Karpas-422 (cell line): ENCODE measurements at regions not wholly inside any gene's neighbourhood (a gene's known extent, or its start where the extent isn't known, plus 50 kb on each side); places are given as distances from the start of the nearest gene placed in this dataset.

Experiments used
- DNase-seq: peaks from one replicate; pipeline ENCODE4 v3.0.0-alpha.2; 2015
- H2AFZ ChIP-seq: fragments of 200-600 bp; sonication (generic); 2 replicates; pipeline ENCODE4 v1.6.1; 2014; ENCODE audit warnings: antibody characterized with exemption, low read length, mixed read lengths
- H3K27ac ChIP-seq: fragments of 200-600 bp; sonication (generic); 2 replicates; pipeline ENCODE4 v1.5.1; 2014; ENCODE audit warnings: mild to moderate bottlenecking, low read length, moderate library complexity
- H3K27me3 ChIP-seq: fragments of 200-600 bp; sonication (generic); 2 replicates; pipeline ENCODE4 v1.6.1; 2014; ENCODE audit warnings: low read length, mixed read lengths
- H3K36me3 ChIP-seq: fragments of 200-600 bp; sonication (generic); 2 replicates; pipeline ENCODE4 v1.6.1; 2014; ENCODE audit warnings: low read length, mixed read lengths; ENCODE audit not compliant: insufficient read depth
- H3K4me1 ChIP-seq: fragments of 200-600 bp; sonication (generic); 2 replicates; pipeline ENCODE4 v1.6.1; 2014; ENCODE audit warnings: mild to moderate bottlenecking, low read length, mixed read lengths
- H3K4me2 ChIP-seq: fragments of 200-600 bp; sonication (generic); 2 replicates; pipeline ENCODE4 v1.6.1; 2014; ENCODE audit warnings: low read length, low read depth, mild to moderate bottlenecking; ENCODE audit not compliant: poor library complexity, severe bottlenecking
- H3K4me3 ChIP-seq: fragments of 200-600 bp; sonication (generic); 2 replicates; pipeline ENCODE4 v1.5.1; 2014; ENCODE audit warnings: mild to moderate bottlenecking, antibody characterized with exemption, low read length, mixed read lengths
- H3K79me2 ChIP-seq: fragments of 200-600 bp; sonication (generic); 2 replicates; pipeline ENCODE4 v1.6.1; 2014; ENCODE audit warnings: mild to moderate bottlenecking, low read length, mixed read lengths
- H3K9ac ChIP-seq: fragments of 200-600 bp; sonication (generic); 2 replicates; pipeline ENCODE4 v1.6.0; 2014; ENCODE audit warnings: low read length
- H3K9me2 ChIP-seq: fragments of 200-600 bp; sonication (generic), shearing (Covaris generic); replicated peaks from 2 replicates; pipeline ENCODE4 v1.6.0; 2014; ENCODE audit warnings: mild to moderate bottlenecking, low read length, moderate library complexity; ENCODE audit not compliant: insufficient read depth
- H3K9me3 ChIP-seq: fragments of 300-700, 200-600 bp; sonication (generic); 2 replicates; pipeline ENCODE4 v1.6.1; 2014; ENCODE audit warnings: low read length, mixed read lengths
- H4K20me1 ChIP-seq: fragments of 200-600 bp; sonication (generic); 2 replicates; pipeline ENCODE4 v1.6.1; 2014; ENCODE audit warnings: mild to moderate bottlenecking, antibody characterized with exemption, low read length, low read depth; ENCODE audit not compliant: insufficient read depth

- DNase-seq = no peak
- Histone ChIP-seq H3K9me3 (peaks cover 12% of the 10 kb centered on the region), H3K9ac (no peak overlapping the region), H3K9me2 (no peaks in the 10 kb centered on the region), H2AFZ (no peak overlapping the region), H4K20me1 (no peaks in the 10 kb centered on the region), H3K36me3 (no peaks in the 10 kb centered on the region), H3K27ac (no peak overlapping the region), H3K79me2 (no peaks in the 10 kb centered on the region), H3K4me3 (no peak overlapping the region), H3K27me3 (no peaks in the 10 kb centered on the region), H3K4me1 (no peaks in the 10 kb centered on the region), H3K4me2 (no peak overlapping the region)
These were observed 995.5 kb upstream of the GOT2 start for GRCh38 chr16:59729613-59730012.

GRCh38 chr16:59719121-59719520, 985.0 kb upstream of the GOT2 start:
- H3K27ac ChIP-seq = no peak overlapping the region
- no peaks in the 10 kb centered on the region for H3K9me2 ChIP-seq
- DNase-seq = no peak

GRCh38 chr16:59707436-59708226, 973.5 kb upstream of the GOT2 start:
- H3K9me2 ChIP-seq = no peaks in the 10 kb centered on the region
- H3K4me1 ChIP-seq = no peaks in the 10 kb centered on the region
- DNase-seq = no peak
- H4K20me1 ChIP-seq = no peaks in the 10 kb centered on the region
- no peaks in the 10 kb centered on the region for H3K27me3 ChIP-seq
- H3K27ac ChIP-seq = no peak overlapping the region
- H3K9ac ChIP-seq = no peak overlapping the region
- no peaks in the 10 kb centered on the region for H3K79me2 ChIP-seq
- no peaks in the 10 kb centered on the region for H3K36me3 ChIP-seq
- no peak overlapping the region for H3K4me3 ChIP-seq
- H2AFZ ChIP-seq = no peak overlapping the region
- H3K9me3 ChIP-seq = no peaks in the 10 kb centered on the region; the same call in 1 of the 2 replicates
- H3K4me2 ChIP-seq = no peak overlapping the region

More at GRCh38 chr16:59719121-59719520, 985.0 kb upstream of the GOT2 start:
- no peak overlapping the region for H3K4me3 ChIP-seq
- peaks cover 9% of the 10 kb centered on the region; the same call in 1 of the 2 replicates for H3K9me3 ChIP-seq
- no peak overlapping the region for H2AFZ ChIP-seq
- no peak overlapping the region for H3K9ac ChIP-seq
- H4K20me1 ChIP-seq = no peaks in the 10 kb centered on the region
- no peaks in the 10 kb centered on the region for H3K4me1 ChIP-seq
- H3K4me2 ChIP-seq = no peak overlapping the region
- H3K36me3 ChIP-seq = no peaks in the 10 kb centered on the region
- H3K79me2 ChIP-seq = no peaks in the 10 kb centered on the region
- no peaks in the 10 kb centered on the region for H3K27me3 ChIP-seq

- Histone ChIP-seq H3K4me2 (no peak overlapping the region), H3K9me2 (no peaks in the 10 kb centered on the region), H3K9me3 (no peaks in the 10 kb centered on the region; the same call in 1 of the 2 replicates), H3K4me3 (no peak overlapping the region), H3K27ac (no peak overlapping the region), H3K27me3 (no peaks in the 10 kb centered on the region), H3K9ac (no peak overlapping the region), H3K79me2 (no peaks in the 10 kb centered on the region), H2AFZ (no peak overlapping the region), H4K20me1 (no peaks in the 10 kb centered on the region), H3K4me1 (no peaks in the 10 kb centered on the region), H3K36me3 (no peaks in the 10 kb centered on the region)
- no peak for DNase-seq
These were observed 968.1 kb upstream of the GOT2 start for GRCh38 chr16:59701963-59702930.

- Histone ChIP-seq H3K36me3 (no peaks in the 10 kb centered on the region), H3K9ac (no peak overlapping the region), H4K20me1 (no peaks in the 10 kb centered on the region), H3K27me3 (no peaks in the 10 kb centered on the region), H3K4me1 (no peaks in the 10 kb centered on the region), H3K27ac (no peak overlapping the region), H3K4me3 (no peak overlapping the region), H3K9me3 (no peaks in the 10 kb centered on the region; the same call in 1 of the 2 replicates), H3K79me2 (no peaks in the 10 kb centered on the region), H2AFZ (no peak overlapping the region), H3K9me2 (no peaks in the 10 kb centered on the region), H3K4me2 (no peak overlapping the region)
- DNase-seq = no peak
These were observed 965.7 kb upstream of the GOT2 start for GRCh38 chr16:59699786-59700185.

- no peak overlapping the region for H3K4me2 ChIP-seq
- no peak overlapping the region for H3K4me3 ChIP-seq
- no peaks in the 10 kb centered on the region for H3K4me1 ChIP-seq
- DNase-seq = no peak
- no peaks in the 10 kb centered on the region for H3K9me2 ChIP-seq
- H3K27me3 ChIP-seq = no peaks in the 10 kb centered on the region
- no peak overlapping the region for H3K27ac ChIP-seq
- no peaks in the 10 kb centered on the region for H4K20me1 ChIP-seq
- H3K79me2 ChIP-seq = no peaks in the 10 kb centered on the region
- H3K9ac ChIP-seq = no peak overlapping the region
- H3K36me3 ChIP-seq = no peaks in the 10 kb centered on the region
- no peak overlapping the region for H2AFZ ChIP-seq
- H3K9me3 ChIP-seq = no peaks in the 10 kb centered on the region; the same call in 1 of the 2 replicates
These were observed 964.4 kb upstream of the GOT2 start for GRCh38 chr16:59698346-59699020.

- Histone ChIP-seq H3K9ac (no peak overlapping the region), H3K27me3 (no peaks in the 10 kb centered on the region), H3K4me1 (no peaks in the 10 kb centered on the region), H3K4me3 (no peak overlapping the region), H4K20me1 (no peaks in the 10 kb centered on the region), H3K36me3 (no peaks in the 10 kb centered on the region), H2AFZ (no peak overlapping the region), H3K79me2 (no peaks in the 10 kb centered on the region), H3K4me2 (no peak overlapping the region), H3K27ac (no peak overlapping the region), H3K9me2 (no peaks in the 10 kb centered on the region), H3K9me3 (no peaks in the 10 kb centered on the region; the same call in 1 of the 2 replicates)
- no peak for DNase-seq
These were observed 963.6 kb upstream of the GOT2 start for GRCh38 chr16:59697761-59698160.
